Mesenchymal stem cell (in vitro differentiated cells and primary cell): ENCODE measurements at regions not wholly inside any gene's neighbourhood (a gene's known extent, or its start where the extent isn't known, plus 50 kb on each side); places are given as distances from the start of the nearest gene placed in this dataset.
A peak's percentile ranks its signal among the peaks of the same experiment; 100 is the strongest.

ENCODE experiments used
- DNase-seq: peaks from one replicate; pipeline ENCODE4 v3.0.0-alpha.2; 2013
- H2AFZ ChIP-seq: one replicate; pipeline ENCODE4 v1.6.1; 2013; ENCODE audit warnings: low read depth, mild to moderate bottlenecking, control low read depth, inconsistent platforms, low read length, moderate library complexity
- H2AK5ac ChIP-seq: 2 replicates; pipeline ENCODE4 v1.6.1; 2013; ENCODE audit warnings: low read length, moderate library complexity, mild to moderate bottlenecking, inconsistent platforms; ENCODE audit not compliant: severe bottlenecking
- H2BK120ac ChIP-seq: one replicate; pipeline ENCODE4 v1.6.1; 2013; ENCODE audit warnings: low read depth, mild to moderate bottlenecking, inconsistent platforms, low read length, moderate library complexity
- H2BK12ac ChIP-seq, 2 experiments: one replicate each; pipeline ENCODE4 v1.6.1; 2013; ENCODE audit warnings: inconsistent platforms in 2 of 2, low read length in 2 of 2, mild to moderate bottlenecking in 2 of 2, moderate library complexity in 2 of 2, control low read depth in 1 of 2
- H2BK15ac ChIP-seq: one replicate; pipeline ENCODE4 v1.6.1; 2013; ENCODE audit warnings: mild to moderate bottlenecking, low read depth, inconsistent platforms; ENCODE audit not compliant: poor library complexity, severe bottlenecking
- H2BK5ac ChIP-seq: 2 replicates; pipeline ENCODE4 v1.6.1; 2013; ENCODE audit warnings: low read depth, mild to moderate bottlenecking, low read length, control low read depth, inconsistent platforms; ENCODE audit not compliant: poor library complexity, severe bottlenecking
- H3K14ac ChIP-seq, 2 experiments: one replicate each; pipeline ENCODE4 v1.6.1; 2013; ENCODE audit warnings: inconsistent platforms in 2 of 2, low read length in 2 of 2, control low read depth in 1 of 2, mild to moderate bottlenecking in 1 of 2, moderate library complexity in 1 of 2
- H3K18ac ChIP-seq, 2 experiments: one replicate each; pipeline ENCODE4 v1.6.1; 2013; ENCODE audit warnings: inconsistent platforms in 2 of 2, low read length in 2 of 2, control low read depth in 1 of 2, low read depth in 1 of 2, mild to moderate bottlenecking in 1 of 2
- H3K23ac ChIP-seq, 2 experiments: one replicate each; pipeline ENCODE4 v1.6.1; 2013; ENCODE audit warnings: inconsistent platforms in 2 of 2, low read length in 2 of 2, mild to moderate bottlenecking in 2 of 2, moderate library complexity in 2 of 2, control low read depth in 1 of 2
- H3K27ac ChIP-seq: 2 replicates; pipeline ENCODE4 v1.5.1; 2013; ENCODE audit warnings: mild to moderate bottlenecking, moderate library complexity, low read length, control low read depth, inconsistent platforms; ENCODE audit not compliant: poor library complexity, severe bottlenecking
- H3K27me3 ChIP-seq, 2 experiments: 2 replicates each; pipeline versions ENCODE4 v1.6.1 to v1.7.0; 2013; ENCODE audit warnings: low read length in 2 of 2, mild to moderate bottlenecking in 2 of 2, moderate library complexity in 2 of 2, control low read depth in 1 of 2, inconsistent platforms in 1 of 2; ENCODE audit not compliant: control insufficient read depth in 1 of 2, insufficient read depth in 1 of 2
- H3K36me3 ChIP-seq, 2 experiments: 2 replicates each; pipeline versions ENCODE4 v1.6.1 to v1.7.0; 2013; ENCODE audit warnings: low read length in 2 of 2, control low read depth in 1 of 2, inconsistent platforms in 1 of 2, low read depth in 1 of 2, mild to moderate bottlenecking in 1 of 2; ENCODE audit not compliant: insufficient read depth in 2 of 2, control insufficient read depth in 1 of 2
- H3K4ac ChIP-seq, 2 experiments: one replicate each; pipeline ENCODE4 v1.6.1; 2013; ENCODE audit warnings: inconsistent platforms in 2 of 2, low read length in 2 of 2, mild to moderate bottlenecking in 2 of 2, moderate library complexity in 2 of 2, control low read depth in 1 of 2, low read depth in 1 of 2
- H3K4me1 ChIP-seq: 2 replicates; pipeline ENCODE4 v1.6.1; 2013; ENCODE audit warnings: low read depth, low read length, control low read depth; ENCODE audit not compliant: control insufficient read depth, insufficient read depth
- H3K4me2 ChIP-seq: 2 replicates; pipeline ENCODE4 v1.6.1; 2013; ENCODE audit warnings: low read length, mild to moderate bottlenecking, inconsistent platforms; ENCODE audit not compliant: poor library complexity, severe bottlenecking
- H3K4me3 ChIP-seq, 2 experiments: 2 replicates each; pipeline versions ENCODE4 v1.5.1 to v1.7.0; 2013; ENCODE audit warnings: low read length in 2 of 2, mild to moderate bottlenecking in 2 of 2, control low read depth in 1 of 2, low read depth in 1 of 2; ENCODE audit not compliant: insufficient read depth in 1 of 2
- H3K79me1 ChIP-seq: replicated peaks from 2 replicates; pipeline ENCODE4 v1.6.1; 2013; ENCODE audit warnings: mild to moderate bottlenecking, control low read depth, low read length, inconsistent platforms; ENCODE audit not compliant: poor library complexity, severe bottlenecking
- H3K9ac ChIP-seq: 2 replicates; pipeline ENCODE4 v1.7.0; 2013; ENCODE audit warnings: mild to moderate bottlenecking, low read length, moderate library complexity
- H3K9me3 ChIP-seq: 2 replicates; pipeline ENCODE4 v1.7.0; 2013; ENCODE audit warnings: mild to moderate bottlenecking, low read length; ENCODE audit not compliant: control insufficient read depth
- H4K8ac ChIP-seq: one replicate; pipeline ENCODE4 v1.6.1; 2013; ENCODE audit warnings: inconsistent platforms, mild to moderate bottlenecking, low read length, moderate library complexity
- H4K91ac ChIP-seq: one replicate; pipeline ENCODE4 v1.6.1; 2013; ENCODE audit warnings: mild to moderate bottlenecking, low read length, inconsistent platforms
- WGBS: methylation state at CpG from one replicate; pipeline ENCODE4 v1.1.7; 2013; ENCODE audit warnings: mixed read lengths; 5-methylcytosine and 5-hydroxymethylcytosine counted together

DNA sequence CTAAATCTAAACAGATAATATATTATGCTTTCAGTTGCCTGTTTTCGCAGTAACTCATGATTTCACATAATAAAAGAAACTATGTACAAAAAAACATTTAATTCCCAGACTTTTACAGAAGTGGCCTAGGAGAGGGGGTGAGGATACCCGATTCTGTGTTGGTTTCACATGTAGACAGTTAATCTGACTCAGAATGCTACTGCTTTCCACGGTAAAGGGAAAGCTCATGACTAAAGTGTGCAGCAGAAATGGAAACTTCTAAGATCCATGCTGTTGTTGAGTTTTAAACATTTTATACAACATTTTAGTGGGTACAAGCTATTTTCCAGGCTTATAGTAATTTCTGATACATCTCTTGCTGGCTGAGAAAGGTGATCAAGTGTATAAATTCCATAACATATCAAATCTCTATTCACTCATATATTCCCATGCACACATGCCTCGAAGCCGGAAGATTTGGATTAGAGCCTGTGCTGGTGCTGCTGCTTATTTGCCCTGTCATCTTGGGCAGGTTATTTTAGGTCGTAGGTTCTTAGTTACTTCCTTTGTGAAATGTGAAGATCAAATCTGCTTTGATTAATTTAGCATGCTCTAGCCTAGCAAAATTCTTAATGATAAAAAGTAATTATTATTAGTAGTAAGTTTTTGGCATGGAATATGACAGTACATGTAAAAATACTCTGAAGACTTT, 896.7 kb upstream of the MAP3K7 start:
- no peak overlapping the region for H2BK12ac ChIP-seq
- no peak overlapping the region for H2BK120ac ChIP-seq
- H3K27ac ChIP-seq: no peak overlapping the region
- no peak for DNase-seq
- H2BK5ac ChIP-seq: no peak overlapping the region
- no peak overlapping the region for H2AK5ac ChIP-seq
- no peak overlapping the region for H3K23ac ChIP-seq
- H3K4ac ChIP-seq: no peak overlapping the region
- H3K9ac ChIP-seq: no peak overlapping the region
- no peak overlapping the region for H3K14ac ChIP-seq
- H3K4me2 ChIP-seq: no peak overlapping the region
- H3K18ac ChIP-seq: no peak overlapping the region
- H3K27me3 ChIP-seq: no peaks in the 10 kb centered on the region
- H2BK15ac ChIP-seq: no peak overlapping the region
- no peaks in the 10 kb centered on the region for H3K4me1 ChIP-seq
- H2AFZ ChIP-seq: no peak overlapping the region
- 87% methylated on average over 6 of the region's 6 CpGs for WGBS
- no peaks in the 10 kb centered on the region for H3K79me1 ChIP-seq
- no peaks in the 10 kb centered on the region for H3K9me3 ChIP-seq
- no peaks in the 10 kb centered on the region for H3K36me3 ChIP-seq
- no peak overlapping the region for H3K4me3 ChIP-seq
- H4K91ac ChIP-seq: no peak overlapping the region
- H4K8ac ChIP-seq: no peak overlapping the region

DNA sequence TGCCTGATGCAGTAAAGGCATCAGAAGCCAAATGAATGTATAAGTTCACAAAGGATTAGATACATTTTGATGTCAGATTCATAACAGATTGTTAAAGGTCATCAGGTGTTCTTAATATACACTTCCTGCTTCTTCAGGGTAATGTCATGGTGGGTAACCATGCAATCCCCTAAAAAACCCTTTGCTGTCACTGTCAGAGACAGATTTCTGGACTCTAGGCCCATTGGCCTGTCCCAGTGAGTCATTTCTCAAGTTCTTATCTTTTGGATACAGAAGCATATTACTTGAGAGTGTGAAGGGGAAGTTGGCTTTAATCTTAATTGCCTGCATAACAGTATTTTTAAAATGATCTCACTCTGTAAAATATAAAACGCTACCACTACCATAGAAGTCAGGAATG, 895.6 kb upstream of the MAP3K7 start:
- Histone ChIP-seq H3K4ac (no peak overlapping the region), H3K79me1 (no peaks in the 10 kb centered on the region), H2AK5ac (no peak overlapping the region), H3K14ac (no peak overlapping the region), H2BK5ac (no peak overlapping the region), H3K4me3 (no peak overlapping the region), H3K27me3 (no peaks in the 10 kb centered on the region), H2AFZ (no peak overlapping the region), H3K23ac (no peak overlapping the region), H2BK120ac (no peak overlapping the region), H3K36me3 (no peaks in the 10 kb centered on the region), H3K18ac (no peak overlapping the region), H3K9me3 (no peaks in the 10 kb centered on the region), H3K9ac (no peak overlapping the region), H4K8ac (no peak overlapping the region), H3K27ac (no peak overlapping the region), H3K4me2 (no peak overlapping the region), H3K4me1 (no peaks in the 10 kb centered on the region), H2BK15ac (no peak overlapping the region), H4K91ac (no peak overlapping the region), H2BK12ac (no peak overlapping the region)
- DNase-seq: peak; percentile 18
- 58% methylated on average over 1 of the region's 1 CpG for WGBS

DNA sequence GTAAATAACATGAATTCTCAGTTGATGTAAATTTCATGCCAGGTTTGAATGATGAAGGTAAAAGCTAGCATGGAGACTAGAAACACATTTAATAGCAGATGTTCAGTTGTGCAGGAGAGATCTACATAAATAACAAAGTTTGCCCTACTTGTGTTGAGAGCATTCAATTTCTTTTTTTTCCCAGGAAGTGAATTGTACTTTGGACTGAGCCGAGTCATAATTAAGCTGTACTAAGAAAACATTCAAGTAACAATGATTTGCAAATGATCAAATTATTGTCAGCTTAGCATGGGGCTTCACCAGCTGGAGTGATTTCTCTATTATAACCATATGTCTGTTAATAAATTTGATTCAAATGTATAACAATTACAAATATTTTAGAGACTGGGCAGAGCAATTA, 893.5 kb upstream of the MAP3K7 start:
- no peak overlapping the region for H2BK5ac ChIP-seq
- H2BK12ac ChIP-seq: no peak overlapping the region
- no peak overlapping the region for H2AFZ ChIP-seq
- H2AK5ac ChIP-seq: no peak overlapping the region
- H3K4ac ChIP-seq: no peak overlapping the region
- no peaks in the 10 kb centered on the region for H3K27me3 ChIP-seq
- H3K9me3 ChIP-seq: no peaks in the 10 kb centered on the region
- no peak overlapping the region for H3K9ac ChIP-seq
- H3K4me2 ChIP-seq: no peak overlapping the region
- no peaks in the 10 kb centered on the region for H3K4me1 ChIP-seq
- no peak overlapping the region for H3K23ac ChIP-seq
- no peak overlapping the region for H3K4me3 ChIP-seq
- no peak overlapping the region for H4K91ac ChIP-seq
- no peak overlapping the region for H2BK15ac ChIP-seq
- H3K36me3 ChIP-seq: no peaks in the 10 kb centered on the region
- H4K8ac ChIP-seq: no peak overlapping the region
- no peak overlapping the region for H2BK120ac ChIP-seq
- DNase-seq: no peak
- H3K14ac ChIP-seq: no peak overlapping the region
- H3K79me1 ChIP-seq: no peaks in the 10 kb centered on the region
- no CpG with 5 or more reads among the region's 1 CpG for WGBS
- H3K18ac ChIP-seq: no peak overlapping the region
- H3K27ac ChIP-seq: no peak overlapping the region

DNA sequence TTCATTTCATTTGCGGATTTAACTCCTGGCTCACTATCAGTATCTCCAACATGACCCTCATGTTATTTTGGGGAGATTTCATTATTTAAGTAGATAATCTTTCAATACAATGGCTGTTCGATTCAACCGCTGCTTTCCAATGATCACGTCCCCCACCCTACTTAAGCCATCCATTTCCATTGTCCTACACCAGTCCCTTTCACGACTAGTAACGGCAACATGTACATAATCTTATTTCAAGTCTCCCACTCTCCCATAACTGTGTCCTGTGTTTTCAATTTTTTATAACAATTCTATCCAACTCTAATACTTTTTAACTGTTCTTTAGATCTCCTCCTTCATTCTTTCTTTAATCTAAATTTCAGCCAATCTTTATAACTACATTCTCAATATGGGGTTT, 890.8 kb upstream of the MAP3K7 start:
- no peak overlapping the region for H3K4ac ChIP-seq
- no peak overlapping the region for H3K27ac ChIP-seq
- no peak overlapping the region for H3K9ac ChIP-seq
- no peak overlapping the region for H3K14ac ChIP-seq
- no peak overlapping the region for H3K18ac ChIP-seq
- no peak for DNase-seq
- no peak overlapping the region for H2AFZ ChIP-seq
- no peak overlapping the region for H2BK12ac ChIP-seq
- no peak overlapping the region for H3K23ac ChIP-seq
- no peaks in the 10 kb centered on the region for H3K4me1 ChIP-seq
- H3K4me2 ChIP-seq: no peak overlapping the region
- H3K9me3 ChIP-seq: no peaks in the 10 kb centered on the region
- H4K8ac ChIP-seq: no peak overlapping the region
- no peak overlapping the region for H2AK5ac ChIP-seq
- H2BK15ac ChIP-seq: no peak overlapping the region
- no peaks in the 10 kb centered on the region for H3K27me3 ChIP-seq
- H2BK120ac ChIP-seq: no peak overlapping the region
- H3K4me3 ChIP-seq: no peak overlapping the region
- H3K79me1 ChIP-seq: no peaks in the 10 kb centered on the region
- H3K36me3 ChIP-seq: no peaks in the 10 kb centered on the region
- H2BK5ac ChIP-seq: no peak overlapping the region
- no peak overlapping the region for H4K91ac ChIP-seq
- WGBS: 94% methylated on average over 6 of the region's 6 CpGs
